ENCODE measurements at regions not wholly inside any gene's neighbourhood (a gene's known extent, or its start where the extent isn't known, plus 50 kb on each side); places are given as distances from the start of the nearest gene placed in this dataset.

GRCh38 chr21:32070126-32070525 lies 197.3 kb downstream of the HUNK start:
- Mint-ChIP-seq H3K4me3 (ENCODE audit: low read depth) (no peak overlapping the region), H3K9me3 (ENCODE audit: low read depth) (peaks cover 5% of the 10 kb centered on the region), H3K4me1 (ENCODE audit: low read depth) (no peaks in the 10 kb centered on the region), H3K27ac (no peak overlapping the region), H3K27me3 (peaks cover 3% of the 10 kb centered on the region), H3K36me3 (ENCODE audit: insufficient read depth) (no peaks in the 10 kb centered on the region)
- TF ChIP-seq, protein P1, sequence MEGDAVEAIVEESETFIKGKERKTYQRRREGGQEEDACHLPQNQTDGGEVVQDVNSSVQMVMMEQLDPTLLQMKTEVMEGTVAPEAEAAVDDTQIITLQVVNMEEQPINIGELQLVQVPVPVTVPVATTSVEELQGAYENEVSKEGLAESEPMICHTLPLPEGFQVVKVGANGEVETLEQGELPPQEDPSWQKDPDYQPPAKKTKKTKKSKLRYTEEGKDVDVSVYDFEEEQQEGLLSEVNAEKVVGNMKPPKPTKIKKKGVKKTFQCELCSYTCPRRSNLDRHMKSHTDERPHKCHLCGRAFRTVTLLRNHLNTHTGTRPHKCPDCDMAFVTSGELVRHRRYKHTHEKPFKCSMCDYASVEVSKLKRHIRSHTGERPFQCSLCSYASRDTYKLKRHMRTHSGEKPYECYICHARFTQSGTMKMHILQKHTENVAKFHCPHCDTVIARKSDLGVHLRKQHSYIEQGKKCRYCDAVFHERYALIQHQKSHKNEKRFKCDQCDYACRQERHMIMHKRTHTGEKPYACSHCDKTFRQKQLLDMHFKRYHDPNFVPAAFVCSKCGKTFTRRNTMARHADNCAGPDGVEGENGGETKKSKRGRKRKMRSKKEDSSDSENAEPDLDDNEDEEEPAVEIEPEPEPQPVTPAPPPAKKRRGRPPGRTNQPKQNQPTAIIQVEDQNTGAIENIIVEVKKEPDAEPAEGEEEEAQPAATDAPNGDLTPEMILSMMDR (IDR thresholded peaks at IDR 0.05; ENCODE audit: unreplicated experiment) = no peak
- no peak for DNase-seq (ENCODE audit: low spot score, unreplicated experiment)

DNA sequence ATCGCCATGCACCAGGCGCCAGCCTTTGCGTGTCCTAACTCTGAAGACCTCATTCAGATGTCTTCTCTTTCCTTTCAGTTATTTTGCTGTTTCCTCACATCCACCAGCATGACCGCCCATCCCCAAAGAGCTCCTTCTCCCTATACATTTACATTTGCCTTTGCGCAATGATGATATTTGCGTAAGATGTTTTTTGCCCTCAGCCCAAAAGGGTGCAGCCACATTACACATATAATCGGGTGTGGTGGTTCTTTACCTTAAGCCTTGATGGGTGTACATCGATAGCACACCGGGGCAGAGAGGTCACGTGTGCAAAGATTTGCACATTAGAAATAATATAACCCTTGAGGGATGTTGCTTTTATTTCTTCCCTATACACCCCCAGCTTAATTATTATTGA lies 192.8 kb downstream of the HUNK start:
- TF ChIP-seq, protein P1 (IDR thresholded peaks at IDR 0.05; ENCODE audit: unreplicated experiment) = no peak
- Mint-ChIP-seq H3K36me3 (ENCODE audit: insufficient read depth) (no peaks in the 10 kb centered on the region), H3K9me3 (ENCODE audit: low read depth) (no peaks in the 10 kb centered on the region), H3K27me3 (peaks cover 3% of the 10 kb centered on the region), H3K4me1 (ENCODE audit: low read depth) (no peaks in the 10 kb centered on the region), H3K27ac (no peak overlapping the region), H3K4me3 (ENCODE audit: low read depth) (no peak overlapping the region)
- no peak for DNase-seq (ENCODE audit: low spot score, unreplicated experiment)

- DNase-seq (ENCODE audit: low spot score, unreplicated experiment) = no peak
- TF ChIP-seq, protein P1 (IDR thresholded peaks at IDR 0.05; ENCODE audit: unreplicated experiment) = no peak
- Mint-ChIP-seq H3K4me3 (ENCODE audit: low read depth) (no peak overlapping the region), H3K9me3 (ENCODE audit: low read depth) (no peaks in the 10 kb centered on the region), H3K27me3 (peaks cover 3% of the 10 kb centered on the region), H3K4me1 (ENCODE audit: low read depth) (no peaks in the 10 kb centered on the region), H3K27ac (no peak overlapping the region), H3K36me3 (ENCODE audit: insufficient read depth) (no peaks in the 10 kb centered on the region)
Measured at GRCh38 chr21:32064281-32064910, 191.6 kb downstream of the HUNK start.

DNA sequence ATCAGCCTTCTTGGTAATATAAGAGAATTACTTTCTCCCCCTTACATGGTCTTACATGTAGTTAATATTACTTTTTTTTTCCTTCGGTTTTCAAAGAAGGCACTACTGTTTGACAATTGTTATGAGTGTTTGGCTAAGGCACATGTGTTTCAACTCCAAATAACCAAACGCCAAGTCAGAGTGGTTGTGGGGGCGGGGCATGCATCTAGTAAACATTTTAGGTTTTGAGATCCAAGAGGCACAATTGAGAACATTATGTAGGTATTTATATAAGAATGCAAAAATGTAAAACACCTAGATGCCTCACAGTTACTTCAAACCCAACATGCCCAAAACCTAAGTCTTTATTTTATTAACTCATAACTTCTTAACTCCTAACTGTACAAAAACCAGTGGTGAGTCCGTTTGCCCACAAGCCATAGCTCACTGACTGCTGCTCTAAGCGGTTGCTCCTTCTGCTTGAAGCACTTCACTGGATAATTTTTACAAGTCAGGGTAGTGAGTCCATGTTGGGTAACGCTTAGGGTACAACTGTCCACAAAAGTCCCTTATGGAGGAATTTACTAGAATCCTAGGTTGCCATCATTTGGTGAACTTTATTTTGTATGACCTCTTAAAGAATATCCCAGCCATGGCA lies 189.9 kb downstream of the HUNK start:
- no peak for DNase-seq (ENCODE audit: low spot score, unreplicated experiment)
- H3K36me3 Mint-ChIP-seq (ENCODE audit: insufficient read depth) = no peaks in the 10 kb centered on the region

DNA sequence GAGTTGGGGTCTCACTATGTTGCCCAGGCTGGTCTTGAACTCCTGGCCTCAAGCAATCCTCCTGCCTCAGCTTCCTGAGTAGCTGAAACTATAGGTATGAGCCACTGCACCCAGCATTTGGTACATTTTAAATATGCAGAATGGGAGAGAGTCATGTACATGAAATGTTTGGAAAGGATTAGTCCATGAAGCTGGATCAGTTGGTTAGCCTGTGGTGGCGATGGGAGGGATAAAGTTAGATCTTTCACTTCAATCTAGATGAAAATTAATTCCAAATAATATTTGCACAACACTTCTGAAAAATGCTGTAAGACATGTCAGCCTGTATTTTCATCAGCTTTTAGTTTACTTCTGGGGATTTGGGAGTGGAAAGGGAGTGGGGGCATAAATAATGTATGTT lies 188.9 kb downstream of the HUNK start:
- Mint-ChIP-seq H3K9me3 (ENCODE audit: low read depth) (peaks cover 5% of the 10 kb centered on the region), H3K36me3 (ENCODE audit: insufficient read depth) (no peaks in the 10 kb centered on the region), H3K4me3 (ENCODE audit: low read depth) (no peak overlapping the region), H3K4me1 (ENCODE audit: low read depth) (no peaks in the 10 kb centered on the region), H3K27ac (no peak overlapping the region), H3K27me3 (peaks cover 3% of the 10 kb centered on the region)
- DNase-seq (ENCODE audit: low spot score, unreplicated experiment) = no peak
- TF ChIP-seq, protein P1 (IDR thresholded peaks at IDR 0.05; ENCODE audit: unreplicated experiment) = no peak

More for the DNA sequence above, 189.9 kb downstream of the HUNK start:
- H3K9me3 Mint-ChIP-seq (ENCODE audit: low read depth) = peaks cover 5% of the 10 kb centered on the region
- no peak overlapping the region for H3K4me3 Mint-ChIP-seq (ENCODE audit: low read depth)
- no peak overlapping the region for H3K27ac Mint-ChIP-seq
- peaks cover 3% of the 10 kb centered on the region for H3K27me3 Mint-ChIP-seq
- TF ChIP-seq, protein P1 (IDR thresholded peaks at IDR 0.05; ENCODE audit: unreplicated experiment) = no peak
- H3K4me1 Mint-ChIP-seq (ENCODE audit: low read depth) = no peaks in the 10 kb centered on the region
